ENCODE measurements at regions not wholly inside any gene's neighbourhood (a gene's known extent, or its start where the extent isn't known, plus 50 kb on each side); places are given as distances from the start of the nearest gene placed in this dataset.
"Not testable (repeated sequence)": the region's sequence is repeated elsewhere in the genome, so short reads cannot be mapped to it uniquely, and the experiment has no call there.

DNA sequence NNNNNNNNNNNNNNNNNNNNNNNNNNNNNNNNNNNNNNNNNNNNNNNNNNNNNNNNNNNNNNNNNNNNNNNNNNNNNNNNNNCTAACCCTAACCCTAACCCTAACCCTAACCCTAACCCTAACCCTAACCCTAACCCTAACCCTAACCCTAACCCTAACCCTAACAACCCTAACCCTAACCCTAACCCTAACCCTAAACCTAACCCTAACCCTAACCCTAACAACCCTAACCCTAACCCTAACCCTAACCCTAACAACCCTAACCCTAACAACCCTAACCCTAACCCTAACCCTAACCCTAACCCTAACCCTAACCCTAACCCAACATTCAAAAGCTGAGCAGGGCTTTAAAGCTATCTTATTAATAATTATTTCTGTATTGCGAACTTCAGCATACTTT lies 182.5 kb upstream of the FAM20C start:
- not testable (repeated sequence) for DNase-seq

DNA sequence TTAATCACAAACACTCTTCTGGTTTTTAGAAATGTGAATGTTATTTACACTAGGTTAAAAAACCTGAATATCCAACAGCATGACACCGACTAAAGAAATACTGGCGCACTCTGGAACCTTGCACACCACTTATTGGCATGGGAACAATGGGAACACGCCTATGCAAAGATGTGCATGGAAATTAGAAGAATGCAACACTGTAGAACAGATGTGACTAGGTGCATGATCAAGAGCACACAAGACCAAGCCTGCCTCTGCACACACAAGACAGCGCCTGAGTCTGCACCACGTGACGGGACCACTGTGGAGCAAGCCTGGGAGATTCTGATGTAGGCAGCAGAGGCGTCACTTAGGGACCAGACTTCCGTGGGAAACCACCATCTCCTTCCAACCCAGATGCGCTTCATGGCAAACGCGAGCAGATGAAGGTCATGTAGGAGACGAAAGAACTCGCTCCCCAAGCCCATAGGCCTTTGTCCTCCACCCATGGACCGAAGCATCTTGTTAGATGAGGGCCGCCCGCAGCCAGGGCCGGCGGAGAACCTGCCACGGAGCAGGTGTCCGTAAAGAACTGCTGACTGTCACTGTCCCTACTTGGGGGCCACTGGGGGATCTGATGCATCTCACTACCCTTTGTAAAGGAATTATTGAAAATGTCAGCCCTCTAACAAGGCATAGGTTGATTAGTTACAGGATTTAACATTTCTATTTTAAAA lies 159.6 kb upstream of the FAM20C start:
- not testable (repeated sequence) for DNase-seq

DNA sequence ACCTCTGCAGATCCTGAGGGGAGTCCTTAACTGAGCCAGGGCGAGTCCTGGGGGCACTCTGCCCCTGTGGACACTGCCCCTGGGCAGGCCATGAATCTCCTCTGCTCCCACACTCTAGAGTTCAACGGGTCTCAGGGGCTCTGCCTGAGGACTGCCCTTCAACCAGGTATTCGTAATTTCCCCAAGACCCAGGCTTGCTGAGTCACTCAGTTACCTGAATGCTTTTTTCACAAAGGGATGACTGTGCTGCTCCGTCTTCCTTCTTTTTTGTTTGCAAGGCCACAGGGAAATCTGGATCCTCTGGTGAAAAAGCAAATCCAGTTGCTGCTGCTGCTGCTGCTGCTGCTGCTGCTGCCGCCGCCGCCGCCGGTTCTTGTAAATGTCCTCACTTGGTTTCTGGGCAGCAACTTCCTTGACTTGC lies 157.2 kb upstream of the FAM20C start:
- not testable (repeated sequence) for DNase-seq

DNA sequence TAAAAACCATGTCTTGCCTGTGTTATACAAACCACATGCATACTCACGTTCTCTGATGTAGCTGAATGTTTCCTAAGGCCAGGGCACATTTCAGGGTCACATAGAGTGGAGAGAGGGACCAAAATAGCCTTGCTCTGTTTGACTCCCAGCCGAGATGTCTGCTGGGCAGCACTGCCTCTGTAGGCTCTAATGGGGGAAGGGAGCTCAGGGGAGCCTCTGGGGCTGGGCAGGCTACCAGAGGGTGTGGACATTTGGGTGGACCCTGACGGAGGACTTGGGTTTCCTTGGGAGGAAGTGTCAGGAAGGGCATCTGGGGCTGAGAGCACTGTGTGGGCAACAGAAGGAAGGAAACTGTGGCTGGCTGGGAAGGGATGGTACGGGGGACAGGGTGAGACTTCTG lies 155.8 kb upstream of the FAM20C start:
- not testable (repeated sequence) for DNase-seq

DNA sequence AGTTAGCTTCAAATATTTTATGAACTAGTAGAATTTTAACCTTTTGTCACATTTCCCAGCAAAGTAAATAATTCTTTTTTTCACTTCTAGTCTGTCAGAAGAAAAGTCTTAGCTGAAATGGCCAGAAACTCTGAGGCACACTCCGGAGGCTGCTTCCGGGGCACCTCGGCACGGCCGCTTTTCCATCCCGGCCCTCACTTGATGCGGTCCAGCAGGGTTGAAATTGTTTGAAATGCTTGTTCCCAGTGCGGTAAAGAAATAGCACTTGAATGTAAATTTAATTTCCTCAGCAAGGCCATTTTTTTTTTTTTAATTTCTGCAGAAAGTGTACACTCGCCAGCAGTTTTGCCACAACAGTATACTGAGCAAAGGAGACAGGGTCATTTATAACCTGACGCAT lies 154.7 kb upstream of the FAM20C start:
- not testable (repeated sequence) for DNase-seq

DNA sequence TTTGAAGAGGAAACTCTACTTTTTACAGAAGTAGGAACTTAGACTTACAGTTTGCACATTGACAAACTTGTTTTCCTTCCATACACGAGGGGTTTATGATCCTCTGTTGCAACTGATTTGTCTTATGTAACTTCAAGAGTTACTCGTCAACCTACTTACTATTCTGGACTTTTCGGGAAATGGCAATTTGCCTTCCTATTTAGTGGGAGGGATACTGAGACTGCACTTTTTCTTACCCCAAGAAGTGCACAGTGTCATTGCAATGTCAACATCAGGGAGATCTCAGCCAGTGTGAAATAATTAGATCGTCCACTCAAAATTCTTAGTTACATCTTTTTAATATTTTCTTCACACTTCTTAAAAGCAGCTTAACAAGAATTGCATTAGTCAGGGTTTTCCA lies 153.9 kb upstream of the FAM20C start:
- DNase-seq: not testable (repeated sequence)

DNA sequence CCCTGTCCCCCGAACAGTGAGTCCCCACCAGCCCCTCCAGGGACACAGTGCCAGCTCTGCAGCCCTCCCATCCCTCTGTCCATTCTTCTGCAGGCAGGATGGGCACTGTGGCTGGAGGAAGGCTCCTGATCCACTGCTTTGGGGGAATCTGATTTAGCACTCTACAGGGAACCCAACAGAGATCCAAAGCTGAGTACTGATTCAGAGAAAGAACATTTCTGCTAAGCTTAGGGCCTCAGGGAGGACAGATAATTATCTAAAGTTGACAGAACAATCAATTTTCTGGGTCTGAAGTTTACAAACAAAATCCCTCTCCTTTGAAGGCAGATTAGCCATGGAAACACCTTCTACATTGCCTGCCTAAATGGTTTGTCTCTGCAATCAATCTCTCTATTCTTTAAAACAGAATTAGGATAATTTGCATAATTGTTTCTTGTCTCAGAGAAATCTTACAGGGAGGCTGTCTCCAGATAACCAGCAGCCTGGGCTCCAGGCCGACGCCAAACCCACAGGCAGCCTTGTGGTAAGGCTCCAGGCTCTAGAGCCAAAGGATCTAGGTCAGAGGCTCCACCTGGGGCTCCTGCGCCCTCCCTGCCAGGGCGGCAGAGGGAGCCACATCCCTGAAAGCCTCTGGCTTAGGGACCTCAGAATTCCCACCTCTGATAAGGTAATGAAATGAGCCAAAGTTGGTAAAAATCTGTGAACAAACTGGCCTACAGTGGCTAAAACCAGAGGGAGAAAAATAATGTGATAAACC lies 152.2 kb upstream of the FAM20C start:
- not testable (repeated sequence) for DNase-seq

DNA sequence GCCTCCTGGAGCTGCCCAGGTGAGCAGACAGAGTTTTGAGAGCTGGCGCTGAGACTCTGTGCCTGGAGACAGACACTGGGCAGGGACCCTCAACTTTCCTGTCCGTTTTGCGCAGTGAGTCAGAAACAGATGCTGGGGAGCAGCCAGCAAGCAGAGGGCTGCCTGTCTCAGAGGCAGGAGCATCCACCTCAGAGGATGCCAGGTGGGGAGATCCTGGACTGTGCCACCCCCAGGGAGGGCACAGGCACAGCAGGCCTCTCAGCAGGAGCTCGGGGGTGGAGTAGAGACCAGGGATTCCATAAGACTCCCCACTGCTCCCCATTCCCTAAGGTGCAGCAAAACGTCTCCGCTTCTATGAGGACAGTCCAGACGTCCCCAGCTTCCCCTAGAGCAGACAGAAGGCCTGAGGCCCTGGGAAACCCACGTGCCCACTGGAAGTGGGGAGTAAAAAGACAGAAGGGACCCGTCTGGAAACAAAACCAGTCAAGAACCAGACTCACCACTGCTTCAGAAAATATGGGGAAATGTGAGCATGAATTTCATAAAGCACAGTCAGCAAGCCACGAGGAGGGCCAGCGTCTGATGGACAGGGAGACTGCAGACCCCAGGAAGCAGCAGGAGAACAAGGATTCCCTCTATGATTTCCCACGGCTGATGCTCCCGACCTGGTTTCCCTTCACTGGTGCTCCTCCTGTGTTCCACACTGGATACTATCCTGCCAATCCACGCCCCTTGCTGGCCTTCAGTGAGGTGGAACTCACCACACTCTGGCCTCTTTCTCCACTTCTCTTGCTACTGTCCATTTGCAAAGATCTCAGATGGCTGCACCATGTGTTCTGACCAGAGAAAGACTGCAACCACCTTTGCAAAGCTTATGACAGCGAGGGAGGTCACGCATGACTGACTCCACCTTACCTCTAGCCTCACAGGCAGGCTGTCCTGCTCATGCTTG lies 151.3 kb upstream of the FAM20C start:
- peak; percentile 13 for DNase-seq

DNA sequence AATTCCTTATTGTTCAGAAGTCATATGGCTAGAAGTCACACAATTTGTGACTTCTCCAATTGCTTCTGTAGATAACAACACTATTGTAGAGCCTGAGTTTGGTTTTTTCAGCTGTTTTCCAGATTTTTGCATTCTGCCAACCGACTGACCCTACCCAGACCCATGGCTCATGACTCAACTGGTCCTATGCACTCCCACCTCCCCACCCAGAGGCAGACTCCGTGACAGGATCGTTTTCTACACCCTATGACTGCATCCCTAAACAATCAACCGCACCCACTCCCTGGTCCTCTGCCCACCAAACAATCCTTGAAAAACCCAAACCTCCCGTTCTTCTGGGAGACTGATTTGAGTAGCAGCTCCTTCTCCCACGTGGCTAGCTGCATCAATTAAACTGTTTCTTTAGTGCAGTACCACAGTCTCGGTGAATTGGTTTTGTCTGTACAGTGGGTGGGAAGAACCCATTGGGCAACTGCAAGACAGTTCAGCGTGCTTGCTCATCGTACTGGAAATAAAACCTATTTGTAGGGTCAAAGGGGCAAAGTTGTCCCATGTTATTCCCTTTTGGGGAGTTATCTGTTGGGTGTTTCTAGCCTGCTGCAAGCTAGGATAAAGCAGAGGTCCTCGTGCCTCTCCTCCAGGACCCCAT lies 150.3 kb upstream of the FAM20C start:
- no peak for DNase-seq

DNA sequence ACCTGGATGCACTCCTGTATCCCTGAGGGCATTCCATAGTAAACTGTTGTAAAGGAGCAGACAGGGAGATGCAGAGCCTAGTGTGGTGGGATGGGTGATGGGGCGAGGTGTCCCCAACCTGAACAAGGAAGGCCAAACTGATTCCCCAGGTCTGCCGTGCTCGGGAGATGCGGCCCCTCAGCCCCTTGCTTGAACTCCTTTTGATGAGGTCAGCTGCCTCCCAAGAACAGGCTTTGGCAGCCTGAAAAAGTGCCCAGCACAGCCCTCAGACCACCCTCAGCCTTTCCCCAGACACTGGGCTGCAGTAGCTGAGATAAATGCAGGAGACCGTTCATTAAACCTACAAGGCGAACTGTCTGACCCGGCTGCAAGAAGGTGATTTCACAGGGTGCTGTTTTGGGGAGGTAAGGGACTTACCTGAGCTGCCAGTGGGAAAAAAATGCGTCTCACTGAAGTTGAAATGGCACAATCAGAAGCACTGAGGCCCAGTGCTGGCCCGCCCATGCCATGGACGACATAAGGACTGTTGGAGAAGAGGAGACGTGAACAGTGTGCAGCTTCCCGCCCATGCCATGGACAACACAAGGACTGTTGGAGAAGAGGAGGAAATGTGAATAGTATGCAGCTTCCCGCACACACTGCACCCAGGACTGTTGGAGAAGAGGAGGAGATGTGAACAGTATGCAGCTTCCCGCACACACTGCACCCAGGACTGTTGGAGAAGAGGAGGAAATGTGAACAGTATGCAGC lies 148.4 kb upstream of the FAM20C start:
- peak; percentile 13 for DNase-seq

DNA sequence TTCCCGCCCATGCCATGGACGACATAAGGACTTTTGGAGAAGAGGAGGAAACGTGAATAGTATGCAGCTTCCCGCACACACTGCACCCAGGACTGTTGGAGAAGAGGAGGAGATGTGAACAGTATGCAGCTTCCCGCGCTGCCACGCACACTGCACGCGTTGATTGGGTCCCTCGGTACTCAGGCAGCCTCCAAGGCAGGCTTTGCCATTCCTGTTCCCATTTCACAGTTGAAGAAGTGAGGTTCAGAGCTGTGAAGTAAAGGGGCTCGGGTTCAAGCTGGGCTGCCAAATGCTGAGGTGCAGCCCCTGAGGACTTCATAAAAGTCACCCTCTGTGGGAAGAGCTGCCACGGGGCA lies 147.9 kb upstream of the FAM20C start:
- DNase-seq: no peak

DNA sequence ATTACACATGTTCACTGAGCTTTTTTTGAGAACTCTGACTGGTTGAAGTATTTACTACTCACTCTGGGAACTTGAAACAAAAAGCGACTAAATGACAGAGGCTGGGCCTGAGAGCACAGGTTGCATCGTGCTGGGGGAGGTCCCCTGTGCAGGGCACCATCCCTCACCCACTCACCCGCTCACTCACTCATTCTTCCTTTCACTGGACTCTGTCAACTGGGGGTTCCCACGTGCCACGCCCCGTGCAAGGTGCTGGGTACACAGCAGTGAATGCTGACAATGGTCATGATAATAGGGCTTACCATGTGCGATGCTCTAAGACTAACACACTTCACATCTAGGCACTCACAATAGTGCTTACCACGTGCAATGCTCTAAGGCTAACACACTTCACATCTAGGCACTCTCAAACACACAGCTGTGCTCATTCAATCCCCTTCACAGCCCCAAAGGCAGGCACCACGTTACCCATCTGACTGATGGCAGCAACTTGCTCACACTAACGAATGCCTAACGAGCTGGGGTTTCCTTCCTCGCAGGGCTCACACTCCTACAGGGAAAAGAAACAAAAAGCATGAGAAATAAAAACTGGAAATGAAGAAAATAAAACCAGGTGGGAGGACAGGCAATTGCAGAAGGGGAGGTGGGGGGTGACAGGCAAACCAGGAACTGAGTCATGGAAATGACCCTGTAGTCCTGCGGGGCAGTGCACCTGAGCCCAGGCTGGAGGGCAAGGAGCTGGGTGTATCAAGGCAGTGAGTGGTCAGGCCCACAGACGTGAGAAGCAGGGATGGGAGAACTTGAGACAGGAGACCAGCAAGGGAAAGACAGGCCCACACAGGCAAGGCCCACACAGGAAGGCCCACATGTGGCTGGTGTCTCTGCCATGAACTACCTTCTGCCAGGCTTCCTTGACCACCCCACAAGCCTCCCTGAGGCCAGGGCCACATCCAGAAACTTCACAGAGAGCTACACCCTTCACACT lies 147.0 kb upstream of the FAM20C start:
- DNase-seq: no peak

DNA sequence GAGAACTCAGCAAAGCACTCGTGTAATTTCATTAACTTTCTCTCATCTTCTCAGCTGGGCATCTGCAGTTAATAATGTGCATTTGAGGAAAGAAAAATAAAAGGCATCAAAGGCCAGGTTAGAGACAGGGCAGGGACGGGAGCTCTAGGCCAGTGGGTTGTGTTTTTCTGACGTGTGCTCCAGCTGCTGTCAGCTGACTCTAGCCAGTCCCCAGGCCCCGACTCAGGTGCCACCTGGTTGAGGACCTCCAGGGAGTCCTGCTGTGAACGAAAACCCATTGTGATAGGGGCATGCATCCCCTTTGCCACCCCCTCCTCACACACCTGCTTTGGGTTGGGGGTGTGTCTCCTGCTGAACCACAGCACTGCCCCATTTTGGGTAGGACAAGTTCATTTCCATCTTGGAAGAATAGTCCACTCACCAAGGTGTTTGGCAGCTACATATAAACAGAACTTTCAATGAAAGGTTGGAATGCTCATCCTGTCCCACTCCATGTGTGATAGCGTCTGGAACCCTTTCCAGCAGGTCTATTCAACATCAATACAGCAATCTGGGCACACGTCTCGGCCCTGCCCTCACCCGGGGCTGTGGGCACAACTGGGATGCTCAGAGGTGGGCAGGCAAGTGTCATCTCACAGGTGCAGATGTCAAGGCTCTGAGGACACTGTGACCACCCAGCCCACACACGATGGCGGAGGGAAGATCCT lies 146.1 kb upstream of the FAM20C start:
- DNase-seq: peak; percentile 13

DNA sequence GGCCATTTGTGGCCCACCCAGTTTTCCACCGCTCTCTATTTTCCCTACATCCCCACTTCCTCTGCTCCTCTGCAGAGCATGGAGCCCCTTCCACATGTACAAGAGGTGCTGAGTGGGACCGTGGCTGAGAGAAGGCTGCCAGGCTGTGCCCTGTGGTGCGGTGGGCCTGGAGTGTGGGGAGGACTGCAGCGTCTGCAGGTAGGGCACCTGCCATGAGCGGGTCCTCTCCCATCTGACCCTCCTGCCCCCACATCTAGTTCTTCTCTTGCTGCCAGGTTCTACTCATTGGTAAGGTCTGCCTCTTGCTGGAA lies 145.6 kb upstream of the FAM20C start:
- DNase-seq: no peak

DNA sequence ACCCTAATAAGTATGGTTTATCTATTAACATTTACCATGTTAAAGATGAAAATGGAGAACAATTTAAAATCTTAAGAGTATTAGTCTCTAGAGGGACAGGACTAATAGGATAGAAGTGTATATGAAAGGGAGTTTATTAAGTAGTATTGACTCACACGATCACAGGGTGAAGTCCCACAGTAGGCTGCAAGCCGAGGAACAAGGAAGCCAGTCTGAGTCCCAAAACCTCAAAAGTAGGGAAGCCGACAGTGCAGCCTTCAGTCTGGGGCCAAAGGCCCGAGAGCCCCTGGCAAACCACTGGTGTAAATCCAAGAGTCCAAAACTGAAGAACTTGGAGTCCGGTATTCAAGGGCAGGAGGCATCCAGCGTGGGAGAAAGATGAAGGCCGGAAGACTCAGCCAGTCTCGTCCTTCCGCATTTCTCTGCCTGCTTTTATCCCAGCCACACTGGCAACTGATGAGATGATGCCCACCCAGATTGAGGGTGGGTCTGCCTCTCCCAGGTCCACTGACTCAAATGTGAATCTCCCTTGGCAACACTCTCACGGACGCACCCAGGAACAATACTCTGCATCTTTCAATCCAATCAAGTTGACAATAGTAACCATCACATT lies 140.8 kb upstream of the FAM20C start:
- DNase-seq: peak; percentile 12

DNA sequence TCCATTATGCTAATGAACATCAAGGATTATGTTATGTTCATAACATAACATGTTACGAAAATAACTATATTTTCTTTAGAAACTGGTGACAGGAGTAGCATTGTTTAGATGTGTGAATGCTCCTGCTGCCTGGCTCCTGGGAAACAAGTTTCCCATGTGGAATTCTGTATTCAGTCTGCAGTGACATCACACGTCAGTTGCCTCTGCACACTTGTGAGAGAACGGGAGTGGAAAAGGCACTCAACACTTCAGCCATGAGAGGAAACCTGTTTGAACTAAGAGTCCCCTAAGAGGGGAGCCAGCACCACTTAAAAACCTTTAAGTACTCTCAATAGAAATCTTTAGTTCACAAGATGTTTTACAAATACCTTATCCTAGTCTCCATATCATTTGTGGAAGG lies 140.3 kb upstream of the FAM20C start:
- no peak for DNase-seq

DNA sequence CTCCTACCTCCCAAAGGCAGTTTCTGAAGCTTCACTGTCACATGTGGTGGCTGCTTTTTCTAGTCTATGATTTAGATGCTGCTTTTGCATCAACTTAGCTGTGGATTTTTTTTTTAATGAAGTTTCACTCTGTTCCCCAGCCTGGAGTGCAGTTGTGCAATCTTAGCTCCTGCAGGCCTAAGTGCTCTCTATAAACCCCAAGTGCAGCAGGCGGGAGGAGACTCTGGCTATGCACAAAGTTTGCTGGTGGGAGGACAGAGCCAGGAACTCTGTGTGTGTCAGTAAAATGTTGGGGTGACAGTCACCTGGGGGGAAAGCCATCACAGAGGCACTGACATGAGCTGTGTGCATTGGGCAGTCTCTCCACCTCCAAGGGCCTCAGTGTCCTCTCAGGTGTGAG lies 138.8 kb upstream of the FAM20C start:
- no peak for DNase-seq

DNA sequence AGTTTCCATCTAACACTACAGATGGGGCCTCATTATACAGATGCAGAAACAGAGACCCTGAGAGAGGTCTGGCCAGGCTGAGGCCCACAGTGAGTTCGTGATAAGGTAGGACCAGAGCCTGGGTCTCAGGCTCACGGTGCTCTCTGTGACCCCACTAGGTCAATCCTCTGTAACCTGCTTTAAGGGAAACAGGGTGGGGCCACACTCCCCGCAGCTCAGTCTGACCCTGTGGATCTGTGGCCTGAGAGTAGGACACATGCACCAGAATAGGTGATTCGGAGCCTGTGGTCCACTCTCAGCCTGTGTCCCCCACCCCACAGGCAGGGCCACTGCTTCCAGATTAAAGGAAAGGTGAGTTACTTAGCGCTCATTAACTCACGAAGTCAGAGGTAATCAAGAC lies 137.8 kb upstream of the FAM20C start:
- DNase-seq: no peak

DNA sequence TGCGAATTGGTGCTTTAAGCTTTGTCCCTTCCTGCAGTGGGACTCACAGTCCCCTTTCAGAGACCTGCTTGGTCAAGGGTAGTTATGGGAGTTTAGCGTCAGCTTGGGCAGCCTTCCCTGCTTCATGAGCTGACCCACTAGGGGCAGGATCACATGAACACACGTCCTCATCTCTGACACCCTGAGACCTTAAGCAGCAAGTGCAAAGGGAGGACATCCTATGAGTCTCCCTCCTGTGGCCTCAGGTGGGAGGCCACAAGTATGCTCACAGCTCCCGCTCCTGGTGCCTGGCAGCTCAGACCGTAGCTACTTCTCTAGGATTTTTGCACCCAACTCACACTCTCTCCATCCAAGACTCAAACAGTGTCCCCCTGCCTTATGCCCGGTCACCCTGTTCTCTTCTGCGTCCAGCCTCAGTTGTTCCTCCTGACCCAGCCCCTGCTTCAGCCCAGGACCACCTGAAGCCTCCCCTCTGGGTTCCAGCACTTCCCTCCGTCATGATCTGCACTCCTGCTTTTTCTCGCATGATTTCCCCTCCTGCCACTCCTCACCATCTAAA lies 136.6 kb upstream of the FAM20C start:
- no peak for DNase-seq

Measured in CD4-positive, alpha-beta T cell treated with Interleukin-15 for 1 hour (primary cell).